NOMO-1 treated with dmso at 0.1 percent for 144 hours (cell line): ENCODE measurements at regions not wholly inside any gene's neighbourhood (a gene's known extent, or its start where the extent isn't known, plus 50 kb on each side); places are given as distances from the start of the nearest gene placed in this dataset.

Experiments used
- DNase-seq: peaks from one replicate; lab custom pipeline; 2025; ENCODE audit not compliant: unreplicated experiment; lab: John Stamatoyannopoulos, UW

GRCh38 chr3:181855825-181856224 is 144.1 kb downstream of the SOX2 start:
- no peak for DNase-seq

DNA sequence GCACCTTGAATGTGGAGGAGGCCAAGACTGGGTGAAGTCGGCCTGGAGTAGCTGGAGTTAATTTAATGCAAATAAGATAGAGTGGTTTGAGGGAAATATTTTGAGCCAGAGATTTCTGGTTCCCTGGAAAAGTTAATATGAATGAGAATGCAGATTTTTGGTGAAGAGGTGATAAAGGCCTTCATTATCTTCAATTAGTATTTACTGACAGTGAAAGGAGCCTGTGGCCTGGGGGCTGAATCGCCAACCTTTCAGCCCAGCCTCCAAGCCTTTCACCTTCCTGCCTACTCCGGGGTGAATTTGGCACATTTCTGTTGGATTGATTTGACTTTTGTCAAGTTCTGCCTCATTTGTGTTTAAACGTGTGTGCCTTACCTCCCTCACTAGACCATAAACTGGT is 147.8 kb downstream of the SOX2 start:
- DNase-seq: no peak

DNA sequence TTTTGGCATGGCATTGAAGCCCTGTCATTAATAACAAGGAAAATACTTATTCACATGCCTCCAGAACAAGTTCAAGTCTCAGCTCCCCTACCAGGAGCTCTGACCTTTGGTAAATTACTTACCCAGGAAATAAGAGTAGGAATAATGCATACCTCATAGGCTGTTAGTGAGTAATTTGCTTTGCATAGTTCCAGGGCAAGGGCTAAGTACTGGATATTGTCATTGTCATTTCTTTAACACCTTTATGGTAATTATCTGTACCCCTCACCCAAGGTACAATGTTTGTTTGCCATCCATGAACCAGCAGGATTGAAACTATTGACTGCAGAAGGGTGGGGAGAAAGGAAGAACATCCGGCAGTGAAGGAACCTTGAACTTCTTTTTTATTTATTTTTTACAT is 148.5 kb downstream of the SOX2 start:
- no peak for DNase-seq

GRCh38 chr3:181862502-181862901 is 150.8 kb downstream of the SOX2 start:
- DNase-seq: no peak

DNA sequence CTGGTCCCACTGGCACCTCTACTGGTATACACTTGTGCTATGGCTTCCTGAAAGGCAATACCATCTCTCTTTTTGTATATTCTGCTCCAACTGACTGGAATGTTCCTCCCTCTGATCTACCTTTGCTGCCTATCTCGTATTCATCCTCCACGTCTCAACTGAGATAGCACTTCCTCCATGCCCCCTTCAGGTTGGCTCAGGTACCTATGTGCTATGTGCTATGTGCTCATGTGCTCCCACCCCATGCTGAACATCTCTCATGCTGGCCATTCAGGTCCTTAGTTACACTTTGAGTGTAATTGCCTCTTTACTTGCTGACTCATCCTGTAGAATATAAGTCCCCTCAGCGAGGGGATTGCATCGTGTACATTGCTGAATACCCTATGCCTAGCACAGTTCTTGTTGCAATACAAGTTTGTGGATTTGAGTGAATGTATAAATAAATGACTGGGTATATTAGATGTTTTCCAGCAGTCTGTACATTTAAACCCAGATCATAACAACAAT is 156.9 kb downstream of the SOX2 start:
- no peak for DNase-seq

- DNase-seq: no peak
Observed at GRCh38 chr3:181872887-181873286, 161.2 kb downstream of the SOX2 start.

DNA sequence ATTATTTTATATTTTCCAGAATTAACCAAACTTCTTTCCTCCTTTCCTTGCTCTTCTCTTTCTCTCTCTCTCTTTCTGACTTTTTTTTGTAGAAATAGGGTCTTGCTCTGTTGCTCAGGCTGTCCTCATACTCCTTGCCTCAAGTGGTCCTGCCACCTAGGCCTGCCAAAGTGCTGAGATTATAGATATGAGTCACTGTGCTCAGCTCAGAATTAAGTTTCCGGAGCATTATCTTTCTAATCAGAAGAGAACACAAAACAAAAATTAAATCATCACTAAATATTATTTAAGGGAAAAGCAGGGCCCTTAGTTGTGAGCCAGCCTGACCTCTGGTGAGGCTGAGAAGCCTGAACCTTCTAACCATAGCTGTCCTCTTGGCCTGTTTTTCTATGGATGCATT is 168.2 kb downstream of the SOX2 start:
- DNase-seq: no peak

DNA sequence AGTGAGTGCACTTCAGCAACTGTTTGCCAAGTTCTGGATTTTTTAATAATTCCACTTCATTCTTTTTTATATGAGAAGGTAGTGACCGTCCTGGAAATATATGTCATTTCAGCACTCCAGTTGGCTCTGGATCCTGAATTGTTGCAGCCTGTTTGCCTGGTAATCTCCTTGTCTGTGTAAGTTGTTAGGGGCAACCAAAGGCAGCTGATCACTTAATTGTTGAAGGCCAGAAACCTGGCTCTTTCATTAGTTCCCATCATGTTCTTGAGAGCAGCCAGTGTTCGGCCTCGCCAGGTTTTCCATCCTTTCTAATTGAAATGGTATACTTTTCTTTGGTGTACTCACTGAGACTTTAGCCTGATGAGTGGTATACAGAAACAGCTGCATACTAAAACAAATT is 168.6 kb downstream of the SOX2 start:
- no peak for DNase-seq

- DNase-seq: no peak
Observed at GRCh38 chr3:181881749-181882148, 170.0 kb downstream of the SOX2 start.

GRCh38 chr3:181885868-181886630 is 174.3 kb downstream of the SOX2 start:
- DNase-seq: no peak

- DNase-seq: no peak
Observed at GRCh38 chr3:181886676-181887075, 175.0 kb downstream of the SOX2 start.

- DNase-seq: no peak
Observed at GRCh38 chr3:181887685-181888084, 176.0 kb downstream of the SOX2 start.

- DNase-seq: no peak
Observed at GRCh38 chr3:181888234-181888633, 176.5 kb downstream of the SOX2 start.

DNA sequence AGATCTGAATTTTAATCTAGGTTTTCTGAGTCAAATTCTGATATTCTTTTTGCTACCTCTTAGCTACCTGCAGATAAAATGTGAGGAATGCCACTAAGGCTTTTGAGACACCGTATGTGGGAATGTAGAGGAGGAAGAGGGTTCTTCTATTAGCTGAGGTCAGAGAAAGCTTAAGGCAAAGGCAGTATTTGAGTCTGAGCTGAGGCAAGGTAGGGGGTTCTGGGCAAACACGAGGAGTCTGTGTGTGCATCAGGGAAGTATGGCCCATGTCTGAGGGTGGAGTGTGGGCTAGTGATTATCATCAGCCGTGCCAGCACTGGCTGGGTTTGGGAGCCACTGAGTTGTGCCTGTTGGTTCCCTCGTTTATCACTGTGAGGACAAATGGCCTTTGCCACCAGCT is 181.1 kb downstream of the SOX2 start:
- DNase-seq: no peak

GRCh38 chr3:181896605-181897004 is 184.9 kb downstream of the SOX2 start:
- no peak for DNase-seq

GRCh38 chr3:181899702-181900101 is 188.0 kb downstream of the SOX2 start:
- DNase-seq: no peak

- DNase-seq: no peak
Observed at GRCh38 chr3:181901626-181902025, 189.9 kb downstream of the SOX2 start.

- DNase-seq: no peak
Observed at GRCh38 chr3:181906338-181906737, 194.6 kb downstream of the SOX2 start.

- no peak for DNase-seq
Observed at GRCh38 chr3:181909241-181909640, 197.5 kb downstream of the SOX2 start.

- DNase-seq: no peak
Observed at GRCh38 chr3:181912384-181912783, 200.7 kb downstream of the SOX2 start.

DNA sequence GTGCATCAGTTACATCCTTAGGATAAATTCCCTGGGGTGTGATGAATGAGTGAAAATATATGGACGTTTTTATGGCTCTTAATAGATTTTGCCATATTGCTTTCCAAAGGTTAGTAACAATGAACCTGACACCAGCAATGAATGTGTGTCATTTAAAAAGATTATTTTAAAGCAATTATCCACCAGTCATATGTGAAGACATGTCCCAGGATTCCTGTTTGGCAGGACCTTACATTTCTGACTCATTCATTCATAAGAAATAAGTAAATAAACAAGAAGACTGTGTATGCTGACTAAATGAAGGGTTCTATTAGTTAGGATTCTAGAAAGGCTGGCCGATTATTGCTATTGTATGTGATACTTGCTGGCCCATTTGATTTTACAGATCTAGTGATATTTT is 201.5 kb downstream of the SOX2 start:
- DNase-seq: no peak

GRCh38 chr3:181915551-181915950 is 203.8 kb downstream of the SOX2 start:
- no peak for DNase-seq

DNA sequence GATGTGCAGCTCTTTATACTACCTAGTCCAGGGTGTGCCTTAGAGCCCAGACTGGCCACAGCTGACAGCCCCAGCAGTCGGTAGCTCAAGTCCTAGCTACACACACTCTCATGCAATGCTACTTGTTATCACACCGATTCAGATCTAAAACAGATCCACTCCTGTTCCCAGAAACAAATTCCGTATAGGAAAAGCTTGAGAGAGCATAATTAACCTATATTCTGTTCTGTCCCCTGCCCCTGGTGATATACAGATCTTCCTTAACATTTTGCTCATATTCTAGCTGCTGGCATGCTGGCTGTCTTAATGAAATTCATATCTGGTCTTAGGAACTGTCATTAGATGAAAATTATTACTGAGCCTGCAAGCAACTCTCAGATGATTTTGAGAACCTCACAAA is 204.3 kb downstream of the SOX2 start:
- DNase-seq: no peak
